GM19035 (cell line): ENCODE measurements at regions not wholly inside any gene's neighbourhood (a gene's known extent, or its start where the extent isn't known, plus 50 kb on each side); places are given as distances from the start of the nearest gene placed in this dataset.
"Not testable (repeated sequence)": the region's sequence is repeated elsewhere in the genome, so short reads cannot be mapped to it uniquely, and the experiment has no call there.

Experiments used
- ATAC-seq: cut with Tn5 transposase; IDR thresholded peaks from one replicate; pipeline ENCODE4 v1.9.1; 2021; ENCODE audit not compliant: unreplicated experiment

DNA sequence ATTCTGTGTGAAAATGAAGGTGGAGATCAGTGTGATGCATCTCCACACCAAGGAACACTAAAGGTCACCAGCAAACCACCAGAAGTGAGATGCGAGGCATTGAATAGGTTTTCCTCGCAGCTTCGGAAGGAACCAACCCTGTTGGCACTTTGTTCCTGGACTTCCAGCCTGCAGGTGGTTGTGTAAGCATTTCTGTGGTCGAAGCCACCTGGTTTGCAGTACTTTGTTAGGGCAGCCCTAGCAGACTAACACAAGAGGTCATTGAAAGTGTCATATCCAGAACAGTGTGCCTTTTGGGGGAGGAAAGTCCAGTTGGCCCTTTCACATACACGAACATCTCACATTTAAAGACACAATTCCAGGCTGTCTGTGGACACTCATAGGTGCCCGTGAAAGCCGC lies 237.2 kb upstream of the PLGLB1 start:
- ATAC-seq = not testable (repeated sequence)

- ATAC-seq = not testable (repeated sequence)
Observed at GRCh38 chr2:87262184-87262702, 240.6 kb upstream of the PLGLB1 start.

DNA sequence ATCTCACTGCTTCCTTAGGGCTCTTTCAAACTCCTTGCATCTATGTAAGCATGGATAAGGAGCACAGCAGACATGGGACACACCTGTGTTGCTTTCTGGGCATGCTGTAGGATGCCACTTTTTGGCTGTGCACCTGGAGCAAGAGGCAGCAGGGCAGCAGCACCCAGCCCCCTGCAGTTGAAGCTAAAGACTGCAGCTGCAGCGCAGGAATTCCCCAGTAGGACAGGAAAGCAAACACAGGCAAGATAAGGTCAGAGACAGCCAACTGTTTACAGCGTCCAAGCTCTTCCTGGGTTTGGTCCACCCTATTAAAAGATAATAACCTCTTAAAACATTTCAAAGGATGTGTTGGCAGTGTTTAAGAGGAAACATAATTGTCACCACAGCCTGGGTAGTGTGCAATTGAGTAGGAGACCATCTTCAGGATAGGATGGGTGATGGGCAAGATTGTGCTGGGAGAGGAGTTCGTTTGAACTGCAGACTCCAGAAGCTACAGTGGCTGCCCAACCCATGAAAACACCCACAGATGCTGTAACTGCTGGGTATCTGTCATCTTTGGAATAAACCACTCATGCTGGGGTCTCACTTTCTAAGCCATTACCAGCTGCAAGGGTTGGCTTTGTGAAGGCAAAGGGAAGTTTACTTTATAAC lies 242.3 kb upstream of the PLGLB1 start:
- ATAC-seq = not testable (repeated sequence)

DNA sequence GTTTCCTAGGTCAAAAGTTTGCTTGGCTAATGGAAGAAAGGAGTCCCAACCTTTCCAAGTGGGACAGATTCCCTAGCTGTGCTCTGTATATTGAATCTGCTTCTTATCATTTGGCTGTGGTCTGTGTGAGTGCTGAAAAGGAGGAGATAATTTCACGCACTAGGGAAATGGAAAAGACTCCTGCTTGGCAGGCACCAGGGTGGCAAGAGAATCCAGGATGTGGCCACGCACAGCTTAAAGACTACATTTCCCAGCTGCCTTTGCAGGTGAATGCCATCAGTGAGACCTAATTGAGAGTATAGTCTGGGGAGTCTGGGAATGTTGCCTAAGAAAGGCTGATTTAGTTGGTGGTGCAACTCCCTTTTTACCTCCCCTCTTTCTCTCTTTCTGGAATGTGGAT lies 253.5 kb upstream of the PLGLB1 start:
- not testable (repeated sequence) for ATAC-seq

DNA sequence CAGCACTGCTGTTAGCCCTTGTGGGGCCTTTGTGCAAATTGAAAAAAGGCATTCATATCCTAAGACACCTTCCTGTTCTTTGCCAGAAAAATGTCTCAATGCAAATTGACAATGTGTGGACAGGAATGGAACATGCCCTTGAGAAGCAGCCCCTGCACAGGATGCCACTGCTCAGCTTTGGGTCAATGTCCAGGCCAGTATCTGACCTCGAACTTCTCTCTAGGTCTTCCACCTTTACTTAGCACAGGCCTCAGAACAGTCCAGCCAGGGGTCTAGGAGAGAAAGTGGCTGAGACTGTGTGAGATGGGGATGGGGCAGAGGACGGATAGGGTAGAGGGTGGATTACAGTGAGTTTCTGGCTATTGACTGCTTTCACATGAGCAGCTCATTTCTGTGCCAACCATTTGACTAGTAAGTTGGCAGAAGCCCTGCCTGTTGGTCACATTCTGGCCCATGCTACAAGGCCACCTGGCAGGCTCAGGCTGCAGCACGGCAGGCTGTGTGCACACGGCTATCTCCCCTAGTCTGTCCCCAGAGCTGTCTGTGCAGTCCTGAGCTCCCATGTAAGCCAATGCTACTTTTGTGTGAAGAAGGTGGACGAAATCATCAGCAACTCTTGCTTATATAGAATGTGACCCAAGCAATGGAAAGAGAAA lies 254.5 kb upstream of the PLGLB1 start:
- ATAC-seq = not testable (repeated sequence)

DNA sequence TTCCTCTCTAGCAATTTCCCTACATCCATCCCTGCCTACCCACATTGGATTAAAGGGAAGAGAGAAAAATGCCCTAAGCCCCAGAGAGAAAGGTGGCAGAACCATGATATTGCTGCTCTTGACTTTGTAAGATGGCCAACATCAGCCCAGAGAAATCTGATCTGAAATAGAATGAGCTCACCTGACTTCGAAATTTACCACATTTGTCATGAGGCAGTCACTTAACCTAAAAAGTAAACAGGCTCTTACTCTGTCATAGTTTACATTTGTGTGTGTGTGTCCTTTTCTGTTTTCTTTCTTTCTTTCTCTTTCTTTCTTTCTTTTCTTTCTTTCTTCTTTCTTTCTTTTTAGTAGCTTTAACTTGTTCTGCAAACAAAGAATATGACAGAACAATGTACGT lies 255.0 kb upstream of the PLGLB1 start:
- not testable (repeated sequence) for ATAC-seq

DNA sequence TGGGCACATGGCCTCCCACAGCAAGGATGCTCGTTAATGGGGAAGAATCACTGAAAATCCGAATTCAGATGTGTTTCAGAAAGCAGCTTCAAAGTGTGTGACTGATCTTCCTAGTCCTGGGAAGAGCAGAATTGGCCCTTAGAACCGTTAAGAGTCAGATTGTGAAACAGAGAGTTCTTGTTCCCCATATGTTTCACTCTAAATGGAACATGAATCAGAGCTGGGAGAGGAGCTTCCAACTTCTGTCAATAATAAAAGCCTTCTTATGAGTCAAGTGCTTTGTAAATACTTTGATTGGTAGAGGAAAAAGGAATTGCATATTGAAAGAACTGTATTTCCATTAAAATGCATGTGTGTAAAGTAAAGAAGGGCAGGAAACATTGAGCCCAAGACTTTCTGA lies 256.1 kb upstream of the PLGLB1 start:
- not testable (repeated sequence) for ATAC-seq

DNA sequence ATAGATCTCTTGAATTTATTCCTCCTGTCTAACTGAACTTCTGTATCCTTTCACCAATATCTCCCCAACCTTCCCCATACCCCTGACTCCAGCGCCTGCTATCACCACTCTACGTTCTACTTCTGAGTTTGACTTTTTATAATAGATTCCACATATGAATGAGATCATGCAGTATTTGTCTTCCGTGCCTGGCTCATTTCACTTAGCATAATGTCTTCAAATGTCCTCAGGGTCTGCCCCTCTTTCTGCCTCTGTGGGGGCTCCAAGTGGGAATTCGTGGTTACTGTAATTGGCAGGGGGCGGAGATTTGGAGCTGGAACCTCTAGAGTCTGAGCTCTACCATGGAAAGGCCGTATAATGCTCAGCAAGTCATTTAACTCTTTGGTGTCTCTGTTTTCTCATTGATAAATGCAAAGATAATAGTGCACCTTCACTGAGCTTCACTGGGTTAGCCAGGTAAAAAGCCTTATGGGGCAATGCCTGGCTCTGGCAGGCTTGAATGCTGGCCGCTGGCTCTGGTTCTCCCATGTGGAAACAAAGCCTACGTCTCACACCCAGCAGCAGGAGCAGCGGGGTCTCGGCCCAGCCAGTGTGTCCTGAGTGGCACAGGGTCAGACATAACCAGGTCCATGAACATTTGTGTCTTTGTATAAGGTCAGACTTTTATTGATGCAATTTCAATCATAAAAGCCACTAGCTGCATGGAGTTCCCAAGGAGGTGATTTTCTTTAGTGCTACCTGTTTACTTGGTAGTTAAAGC lies 259.1 kb upstream of the PLGLB1 start:
- ATAC-seq = not testable (repeated sequence)

GRCh38 chr2:87283735-87284470 lies 262.3 kb upstream of the PLGLB1 start:
- not testable (repeated sequence) for ATAC-seq

DNA sequence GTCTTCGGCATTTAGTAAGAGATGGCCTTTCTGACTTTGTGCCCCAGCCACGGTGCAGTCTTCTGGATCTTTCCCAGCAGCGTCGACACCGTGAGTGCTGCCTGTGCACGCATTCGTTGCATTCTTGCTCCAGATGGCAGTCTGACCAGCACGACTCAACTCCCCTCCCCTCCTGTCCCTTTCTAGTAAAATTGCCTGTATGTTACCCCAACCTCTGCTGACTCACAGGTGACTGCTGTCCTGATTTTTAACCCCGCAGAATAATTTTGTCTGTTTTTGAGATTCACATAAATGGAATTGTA lies 262.8 kb upstream of the PLGLB1 start:
- ATAC-seq = not testable (repeated sequence)

GRCh38 chr2:87285139-87285538 lies 263.5 kb upstream of the PLGLB1 start:
- not testable (repeated sequence) for ATAC-seq

- ATAC-seq = peak; percentile 68
Observed at GRCh38 chr2:87290566-87291307, 269.1 kb upstream of the PLGLB1 start.

DNA sequence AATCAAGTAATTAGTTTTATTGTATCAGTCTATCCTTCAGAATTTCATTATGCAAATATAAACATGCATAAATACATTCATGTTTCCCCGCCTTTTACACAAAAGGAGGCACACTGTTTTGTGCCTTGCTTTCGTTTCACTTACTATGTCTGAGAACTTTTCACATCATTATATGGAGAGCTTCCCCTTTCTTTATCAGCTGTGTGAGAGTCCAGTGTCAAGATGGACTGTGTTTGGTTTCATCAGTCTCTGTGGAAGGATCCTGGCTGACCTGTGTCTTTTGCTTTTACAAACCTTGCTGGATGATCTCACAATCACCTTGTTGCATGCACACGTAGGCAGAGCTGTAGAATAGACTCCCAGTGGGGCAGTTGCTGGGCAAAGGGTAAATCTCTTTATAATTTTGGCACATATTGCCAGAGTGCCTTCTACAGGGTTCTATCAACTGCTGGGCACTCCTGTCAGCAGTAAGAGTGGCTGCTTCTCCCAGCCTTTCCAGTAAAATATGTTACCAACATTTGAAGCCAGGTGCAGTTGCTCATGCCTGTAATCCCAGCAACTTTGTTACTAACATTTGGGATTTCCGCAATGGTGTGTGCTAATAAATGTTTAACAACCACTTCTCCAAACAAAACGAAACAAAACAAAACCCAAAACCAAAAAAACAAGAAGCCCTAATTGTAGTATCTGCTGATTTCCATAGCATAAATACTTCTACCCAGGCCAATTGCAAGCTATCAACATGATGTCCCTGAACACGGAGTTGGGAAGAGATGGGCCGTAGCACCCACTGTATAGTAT lies 270.0 kb upstream of the PLGLB1 start:
- ATAC-seq = not testable (repeated sequence)

- ATAC-seq = not testable (repeated sequence)
Observed at GRCh38 chr2:87293931-87294594, 272.4 kb upstream of the PLGLB1 start.

DNA sequence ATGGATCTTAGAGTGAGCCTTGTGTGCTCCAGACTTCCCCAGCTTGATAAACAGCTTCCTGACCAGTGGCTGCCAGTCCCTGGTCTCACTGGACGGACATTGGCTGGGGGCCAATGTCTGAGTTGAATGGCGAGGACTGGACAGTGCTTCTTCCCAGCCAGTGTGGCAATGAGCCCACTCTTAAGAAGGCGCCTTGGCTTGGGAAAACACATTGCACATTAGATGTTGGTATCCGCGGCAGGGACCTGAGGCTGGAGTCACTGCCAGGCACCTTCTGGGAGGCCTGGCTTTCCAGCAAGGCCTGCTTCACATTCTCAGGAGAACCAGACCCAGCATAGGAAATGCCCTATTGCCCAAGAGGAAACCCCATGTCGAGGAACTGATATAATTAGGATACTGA lies 273.5 kb upstream of the PLGLB1 start:
- not testable (repeated sequence) for ATAC-seq

DNA sequence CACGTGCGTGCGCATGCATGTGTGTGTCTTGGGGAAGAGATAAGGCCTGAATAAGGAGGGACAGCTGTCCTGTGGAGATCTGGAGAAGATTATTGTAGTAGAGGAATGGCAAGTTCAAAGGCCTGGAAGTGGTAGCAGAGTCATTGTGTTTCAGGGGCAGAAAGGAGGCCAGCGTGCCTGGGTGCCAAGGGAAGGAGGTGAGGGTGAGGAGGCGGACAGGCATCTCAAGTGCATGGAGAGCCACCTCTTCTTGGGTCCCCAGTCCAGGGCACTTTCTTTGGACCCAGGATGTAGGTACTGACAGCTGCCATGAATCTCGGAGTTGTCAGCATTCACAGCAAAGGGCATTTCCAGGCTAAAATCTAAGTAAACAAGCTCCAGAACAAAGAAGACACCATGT lies 279.7 kb upstream of the PLGLB1 start:
- ATAC-seq = not testable (repeated sequence)

GRCh38 chr2:87301871-87302270 lies 280.2 kb upstream of the PLGLB1 start:
- not testable (repeated sequence) for ATAC-seq

- not testable (repeated sequence) for ATAC-seq
Observed at GRCh38 chr2:87308621-87309020, 287.0 kb upstream of the PLGLB1 start.

- not testable (repeated sequence) for ATAC-seq
Observed at GRCh38 chr2:87309785-87310184, 288.1 kb upstream of the PLGLB1 start.
